ENCODE measurements at regions not wholly inside any gene's neighbourhood (a gene's known extent, or its start where the extent isn't known, plus 50 kb on each side); places are given as distances from the start of the nearest gene placed in this dataset.

- no peak for TF ChIP-seq ZNF331 (CRISPR knock-in tag; IDR thresholded peaks at IDR 0.05; ENCODE audit: low read depth)
- no peak for TF ChIP-seq ETS1 (IDR thresholded peaks at IDR 0.05)
- no peak for TF ChIP-seq ZNF462 (CRISPR knock-in tag; IDR thresholded peaks at IDR 0.05)
- TF ChIP-seq NANOG (IDR thresholded peaks at IDR 0.05; ENCODE audit: borderline replicate concordance), result no peak
- no peak for TF ChIP-seq STAT1 (IDR thresholded peaks at IDR 0.05; ENCODE audit: unreplicated experiment)
- TF ChIP-seq CTCF (conservative IDR thresholded peaks at IDR 0.05; ENCODE audit: low read depth in 2 of 2), result no peak
- TF ChIP-seq JUNB (IDR thresholded peaks at IDR 0.05; ENCODE audit: unreplicated experiment), result no peak
- no peak for TF ChIP-seq EZH2phosphoT487 (IDR thresholded peaks at IDR 0.05; ENCODE audit: unreplicated experiment)
- no peak for TF ChIP-seq ZNF114 (CRISPR knock-in tag; IDR thresholded peaks at IDR 0.05)
- no peak for TF ChIP-seq REST (IDR thresholded peaks at IDR 0.05; ENCODE audit: unreplicated experiment)
- no peak for TF ChIP-seq CREB1 (CRISPR knock-in tag; IDR thresholded peaks at IDR 0.05; ENCODE audit: low read depth)
- no peak for TF ChIP-seq EZH2 (IDR thresholded peaks at IDR 0.05; ENCODE audit: low read depth, unreplicated experiment)
- no peak for TF ChIP-seq POLR2AphosphoS5 (IDR thresholded peaks at IDR 0.05; ENCODE audit: low read depth)
- Histone ChIP-seq H3K9me2 (ENCODE audit: insufficient read depth) (no peaks in the 10 kb centered on the region), H2AFZ (no peak overlapping the region), H3K27me3 (ENCODE audit: insufficient read depth) (no peaks in the 10 kb centered on the region), H3K4me3 (no peak overlapping the region), H3K79me2 (replicated peaks; ENCODE audit: insufficient read depth) (no peaks in the 10 kb centered on the region), H3F3A (replicated peaks; ENCODE audit: low read depth) (no peaks in the 10 kb centered on the region), H3K36me3 (ENCODE audit: insufficient read depth) (no peaks in the 10 kb centered on the region), H4K20me1 (replicated peaks; ENCODE audit: insufficient read depth) (no peaks in the 10 kb centered on the region), H3K4me2 (no peak overlapping the region), H3K4me1 (ENCODE audit: insufficient read depth) (peaks cover 24% of the 10 kb centered on the region), H3K27ac (ENCODE audit: low read depth) (no peak overlapping the region)
- DNase-seq (ENCODE audit: low spot score) (no peak), ATAC-seq (no peak)
- Mint-ChIP-seq H3K4me1 (peaks cover 22% of the 10 kb centered on the region), H3K36me3 (ENCODE audit: low read depth) (no peaks in the 10 kb centered on the region), H3K4me3 (no peak overlapping the region), H3K27ac (no peak overlapping the region), H3K9me3 (no peaks in the 10 kb centered on the region), H3K27me3 (ENCODE audit: insufficient read depth, low read depth, poor library complexity) (no peaks in the 10 kb centered on the region)
Measured at GRCh38 chr12:67082221-67082620, 186.9 kb upstream of the CAND1 start.
